Activated CD8-positive, alpha-beta memory T cell treated with anti-CD3 and anti-CD28 coated beads, Interleukin-2, amount 50 U/mL, for 4 hours (primary cell): ENCODE measurements at regions not wholly inside any gene's neighbourhood (a gene's known extent, or its start where the extent isn't known, plus 50 kb on each side); places are given as distances from the start of the nearest gene placed in this dataset.
"Not testable (repeated sequence)": the region's sequence is repeated elsewhere in the genome, so short reads cannot be mapped to it uniquely, and the experiment has no call there.

Experiments used
- DNase-seq: peaks from one replicate; pipeline ENCODE4 v3.0.0-alpha.2; 2020

- no peak for DNase-seq
These were observed 73.8 kb downstream of the DIO3 start for GRCh38 chr14:101634850-101635748.

GRCh38 chr14:101635749-101636560, 74.7 kb downstream of the DIO3 start:
- no peak for DNase-seq

GRCh38 chr14:101639241-101639833, 78.0 kb downstream of the DIO3 start:
- no peak for DNase-seq

- DNase-seq = no peak
These were observed 82.4 kb downstream of the DIO3 start for GRCh38 chr14:101643651-101644050.

GRCh38 chr14:101654051-101654450, 92.8 kb downstream of the DIO3 start:
- DNase-seq = no peak

GRCh38 chr14:101657372-101657771, 96.1 kb downstream of the DIO3 start:
- DNase-seq = no peak

GRCh38 chr14:101665478-101666078, 95.9 kb upstream of the PPP2R5C start:
- DNase-seq = no peak

GRCh38 chr14:101666264-101666663, 95.2 kb upstream of the PPP2R5C start:
- DNase-seq = no peak

- no peak for DNase-seq
These were observed 91.9 kb upstream of the PPP2R5C start for GRCh38 chr14:101669629-101670028.

- no peak for DNase-seq
These were observed 87.6 kb upstream of the PPP2R5C start for GRCh38 chr14:101673873-101674272.

GRCh38 chr14:101675835-101676234, 85.7 kb upstream of the PPP2R5C start:
- not testable (repeated sequence) for DNase-seq

GRCh38 chr14:101677912-101678327, 83.6 kb upstream of the PPP2R5C start:
- DNase-seq = not testable (repeated sequence)

GRCh38 chr14:101681795-101682194, 79.7 kb upstream of the PPP2R5C start:
- DNase-seq = no peak

- DNase-seq = no peak
These were observed 78.1 kb upstream of the PPP2R5C start for GRCh38 chr14:101683365-101683764.

- DNase-seq = no peak
These were observed 73.6 kb upstream of the PPP2R5C start for GRCh38 chr14:101687756-101688546.

- DNase-seq = no peak
These were observed 72.4 kb upstream of the PPP2R5C start for GRCh38 chr14:101689039-101689501.

GRCh38 chr14:101689966-101690365, 71.5 kb upstream of the PPP2R5C start:
- DNase-seq = not testable (repeated sequence)

GRCh38 chr14:101695659-101696058, 65.8 kb upstream of the PPP2R5C start:
- no peak for DNase-seq

GRCh38 chr14:101704140-101704539, 57.4 kb upstream of the PPP2R5C start:
- DNase-seq = no peak

- DNase-seq = peak; percentile 66
These were observed 55.6 kb upstream of the PPP2R5C start for GRCh38 chr14:101705733-101706508.

- no peak for DNase-seq
These were observed 54.9 kb upstream of the PPP2R5C start for GRCh38 chr14:101706509-101707067.
